NT2/D1 (cell line): ENCODE measurements at regions not wholly inside any gene's neighbourhood (a gene's known extent, or its start where the extent isn't known, plus 50 kb on each side); places are given as distances from the start of the nearest gene placed in this dataset.

Experiments used
- SUZ12 ChIP-seq: IDR thresholded peaks from 2 replicates; pipeline ENCODE4 v1.6.1; 2011; ENCODE audit not compliant: insufficient read length, insufficient read depth; ENCODE audit errors: extremely low read depth
- YY1 ChIP-seq: IDR thresholded peaks from 2 replicates; pipeline ENCODE4 v1.6.1; 2011; ENCODE audit not compliant: insufficient read length, insufficient read depth
- ZNF274 ChIP-seq: IDR thresholded peaks from 2 replicates; pipeline ENCODE4 v1.6.1; 2011; ENCODE audit warnings: mild to moderate bottlenecking, low read depth, low read length

GRCh38 chr4:159592898-159593556 lies 490.1 kb downstream of the RAPGEF2 start:
- TF ChIP-seq YY1 (no peak), ZNF274 (no peak), SUZ12 (no peak)
